ENCODE measurements at regions not wholly inside any gene's neighbourhood (a gene's known extent, or its start where the extent isn't known, plus 50 kb on each side); places are given as distances from the start of the nearest gene placed in this dataset.

- TF ChIP-seq POLR2A (IDR thresholded peaks at IDR 0.05) = no peak
- no peak for TF ChIP-seq CTCF (IDR thresholded peaks at IDR 0.05)
Observed at GRCh38 chr6:106897580-106897979, 76.9 kb downstream of the CD24 start.

Measured in lower leg skin (tissue), 3 donors.